Panc1 (cell line): ENCODE measurements at regions not wholly inside any gene's neighbourhood (a gene's known extent, or its start where the extent isn't known, plus 50 kb on each side); places are given as distances from the start of the nearest gene placed in this dataset.

Experiments used
- ATAC-seq: fragments of 200-7000 bp; cut with Tn5 transposase; 2 replicates; pipeline ENCODE4 v1.9.1; 2020; ENCODE audit warnings: mild to moderate bottlenecking, moderate library complexity
- BruUV-seq: library from RNA; stranded (reverse); fragments of 400-500 nt; replicated peaks from 2 replicates; lab custom pipeline; 2021; lab: Mats Ljungman, UMichigan
- CTCF ChIA-PET: fragments of 300-600 bp; sonication (Branson Sonifier 250); formaldehyde crosslinking; loops from one replicate; lab custom pipeline; 2022; ENCODE audit warnings: antibody characterized with exemption; lab: Charles Lee
- POLR2A ChIA-PET: fragments of 300-600 bp; sonication (Branson Sonifier 250); formaldehyde crosslinking; loops from one replicate; lab custom pipeline; 2022; ENCODE audit warnings: antibody characterized with exemption; lab: Charles Lee
- DNase-seq: peaks from one replicate; pipeline ENCODE4 v3.0.0-alpha.2; 2010; ENCODE audit warnings: low read depth, low spot score
- H3K27ac ChIP-seq: 2 replicates; pipeline ENCODE4 v1.5.1; 2011; ENCODE audit warnings: mild to moderate bottlenecking, low read length, inconsistent platforms
- H3K27me3 ChIP-seq: fragments of 200-500 bp; sonication (Bioruptor generic); 2 replicates; pipeline ENCODE4 v1.6.0; 2014; ENCODE audit warnings: low read length, inconsistent platforms; ENCODE audit not compliant: control insufficient read depth, insufficient read depth
- H3K36me3 ChIP-seq: fragments of 200-500 bp; sonication (Bioruptor generic); 2 replicates; pipeline ENCODE4 v1.5.1; 2014; ENCODE audit warnings: inconsistent platforms, mild to moderate bottlenecking, low read length, moderate library complexity; ENCODE audit not compliant: control insufficient read depth, insufficient read depth
- H3K4me1 ChIP-seq: 2 replicates; pipeline ENCODE4 v1.5.1; 2011; ENCODE audit warnings: inconsistent platforms, mild to moderate bottlenecking, low read length, moderate library complexity; ENCODE audit not compliant: control insufficient read depth, insufficient read depth
- H3K4me3 ChIP-seq, 2 experiments: 2 replicates each; pipeline ENCODE4 v1.5.1; 2011 to 2012; ENCODE audit warnings: low read depth in 2 of 2, low read length in 2 of 2, mild to moderate bottlenecking in 2 of 2, inconsistent platforms in 1 of 2, moderate library complexity in 1 of 2
- H3K9me3 ChIP-seq: fragments of 200-500 bp; sonication (Bioruptor generic); 2 replicates; pipeline ENCODE4 v1.5.1; 2014; ENCODE audit warnings: low read depth, mild to moderate bottlenecking, inconsistent platforms, low read length, moderate library complexity; ENCODE audit not compliant: control insufficient read depth, insufficient read depth
- POLR2AphosphoS5 ChIP-seq: IDR thresholded peaks from 2 replicates; pipeline ENCODE4 v1.6.1; 2012; ENCODE audit warnings: mild to moderate bottlenecking, low read depth, low read length, moderate library complexity
- SIN3A ChIP-seq: IDR thresholded peaks from 2 replicates; pipeline ENCODE4 v1.6.1; 2012; ENCODE audit warnings: low read depth, mild to moderate bottlenecking, low read length, moderate library complexity, borderline replicate concordance; ENCODE audit not compliant: insufficient read depth
- TCF7L2 ChIP-seq: IDR thresholded peaks from 2 replicates; pipeline ENCODE4 v1.6.1; 2011; ENCODE audit warnings: mild to moderate bottlenecking, low read depth, low read length, inconsistent platforms
- in situ Hi-C: cut with HindIII; loops from 2 replicates; pipeline ENCODE4 v1.10.0; 2016; ENCODE audit warnings: low sequenced_read_pairs, low pct_unique_long_range_greater_than_20kb
- intact Hi-C: fragments of 100-400 bp; cut with micrococcal nuclease; formaldehyde crosslinking; loops from one replicate; pipeline ENCODE4 v1.10.0; 2022; ENCODE audit not compliant: unreplicated experiment
- TF ChIP-seq, protein P1 (sequence below), 2 experiments: IDR thresholded peaks; 2 replicates each; pipeline ENCODE4 v1.6.1; 2011 to 2012; ENCODE audit warnings: low read depth in 2 of 2, control low read depth in 1 of 2, low read length in 1 of 2, mild to moderate bottlenecking in 1 of 2, moderate library complexity in 1 of 2; ENCODE audit not compliant: insufficient read depth in 1 of 2
- TF ChIP-seq, protein P2 (sequence below): fragments of 450-650 bp; IDR thresholded peaks from 2 replicates; pipeline ENCODE4 v1.5.1; 2017; ENCODE audit warnings: mild to moderate bottlenecking

DNA sequence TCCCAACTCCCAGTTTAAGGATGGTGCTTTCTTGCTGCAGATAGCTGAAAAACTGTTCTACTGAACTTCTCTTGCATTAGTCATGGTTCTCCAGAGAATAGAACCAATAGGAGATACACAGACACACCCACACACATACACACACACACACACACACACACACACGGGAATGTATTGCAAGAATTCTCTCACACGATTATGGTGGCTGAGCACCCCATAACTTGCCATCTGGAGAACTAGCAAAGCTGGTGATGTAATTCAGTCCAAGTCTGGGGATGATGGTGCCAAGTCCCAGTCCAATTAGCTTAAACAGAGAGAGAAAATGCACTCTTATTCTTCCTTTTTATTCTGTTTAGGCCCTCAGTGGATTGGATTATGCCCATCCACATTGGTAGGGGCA, 643.9 kb downstream of the DIAPH3 start:
- intact Hi-C loops: no loop called here
- no peak overlapping the region for H3K4me3 ChIP-seq
- no peak for DNase-seq
- H3K4me1 ChIP-seq: no peaks in the 10 kb centered on the region
- in situ Hi-C loops: no loop called here
- no peaks in the 10 kb centered on the region for H3K36me3 ChIP-seq
- H3K9me3 ChIP-seq: no peaks in the 10 kb centered on the region
- CTCF ChIA-PET: no interaction called here
- no TSS peak for BruUV-seq
- H3K27me3 ChIP-seq: no peaks in the 10 kb centered on the region
- H3K27ac ChIP-seq: no peak overlapping the region
- TF ChIP-seq, protein P1, sequence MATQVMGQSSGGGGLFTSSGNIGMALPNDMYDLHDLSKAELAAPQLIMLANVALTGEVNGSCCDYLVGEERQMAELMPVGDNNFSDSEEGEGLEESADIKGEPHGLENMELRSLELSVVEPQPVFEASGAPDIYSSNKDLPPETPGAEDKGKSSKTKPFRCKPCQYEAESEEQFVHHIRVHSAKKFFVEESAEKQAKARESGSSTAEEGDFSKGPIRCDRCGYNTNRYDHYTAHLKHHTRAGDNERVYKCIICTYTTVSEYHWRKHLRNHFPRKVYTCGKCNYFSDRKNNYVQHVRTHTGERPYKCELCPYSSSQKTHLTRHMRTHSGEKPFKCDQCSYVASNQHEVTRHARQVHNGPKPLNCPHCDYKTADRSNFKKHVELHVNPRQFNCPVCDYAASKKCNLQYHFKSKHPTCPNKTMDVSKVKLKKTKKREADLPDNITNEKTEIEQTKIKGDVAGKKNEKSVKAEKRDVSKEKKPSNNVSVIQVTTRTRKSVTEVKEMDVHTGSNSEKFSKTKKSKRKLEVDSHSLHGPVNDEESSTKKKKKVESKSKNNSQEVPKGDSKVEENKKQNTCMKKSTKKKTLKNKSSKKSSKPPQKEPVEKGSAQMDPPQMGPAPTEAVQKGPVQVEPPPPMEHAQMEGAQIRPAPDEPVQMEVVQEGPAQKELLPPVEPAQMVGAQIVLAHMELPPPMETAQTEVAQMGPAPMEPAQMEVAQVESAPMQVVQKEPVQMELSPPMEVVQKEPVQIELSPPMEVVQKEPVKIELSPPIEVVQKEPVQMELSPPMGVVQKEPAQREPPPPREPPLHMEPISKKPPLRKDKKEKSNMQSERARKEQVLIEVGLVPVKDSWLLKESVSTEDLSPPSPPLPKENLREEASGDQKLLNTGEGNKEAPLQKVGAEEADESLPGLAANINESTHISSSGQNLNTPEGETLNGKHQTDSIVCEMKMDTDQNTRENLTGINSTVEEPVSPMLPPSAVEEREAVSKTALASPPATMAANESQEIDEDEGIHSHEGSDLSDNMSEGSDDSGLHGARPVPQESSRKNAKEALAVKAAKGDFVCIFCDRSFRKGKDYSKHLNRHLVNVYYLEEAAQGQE (IDR thresholded peaks at IDR 0.05; ENCODE audit: insufficient read depth in 1 of 2, low read depth in 2 of 2, low read length in 1 of 2): no peak
- TF ChIP-seq, protein P2, sequence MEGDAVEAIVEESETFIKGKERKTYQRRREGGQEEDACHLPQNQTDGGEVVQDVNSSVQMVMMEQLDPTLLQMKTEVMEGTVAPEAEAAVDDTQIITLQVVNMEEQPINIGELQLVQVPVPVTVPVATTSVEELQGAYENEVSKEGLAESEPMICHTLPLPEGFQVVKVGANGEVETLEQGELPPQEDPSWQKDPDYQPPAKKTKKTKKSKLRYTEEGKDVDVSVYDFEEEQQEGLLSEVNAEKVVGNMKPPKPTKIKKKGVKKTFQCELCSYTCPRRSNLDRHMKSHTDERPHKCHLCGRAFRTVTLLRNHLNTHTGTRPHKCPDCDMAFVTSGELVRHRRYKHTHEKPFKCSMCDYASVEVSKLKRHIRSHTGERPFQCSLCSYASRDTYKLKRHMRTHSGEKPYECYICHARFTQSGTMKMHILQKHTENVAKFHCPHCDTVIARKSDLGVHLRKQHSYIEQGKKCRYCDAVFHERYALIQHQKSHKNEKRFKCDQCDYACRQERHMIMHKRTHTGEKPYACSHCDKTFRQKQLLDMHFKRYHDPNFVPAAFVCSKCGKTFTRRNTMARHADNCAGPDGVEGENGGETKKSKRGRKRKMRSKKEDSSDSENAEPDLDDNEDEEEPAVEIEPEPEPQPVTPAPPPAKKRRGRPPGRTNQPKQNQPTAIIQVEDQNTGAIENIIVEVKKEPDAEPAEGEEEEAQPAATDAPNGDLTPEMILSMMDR: no peak
- TF ChIP-seq TCF7L2: no peak
- TF ChIP-seq SIN3A: no peak
- no peak for TF ChIP-seq POLR2AphosphoS5
- POLR2A ChIA-PET: no interaction called here
- ATAC-seq: no peak

DNA sequence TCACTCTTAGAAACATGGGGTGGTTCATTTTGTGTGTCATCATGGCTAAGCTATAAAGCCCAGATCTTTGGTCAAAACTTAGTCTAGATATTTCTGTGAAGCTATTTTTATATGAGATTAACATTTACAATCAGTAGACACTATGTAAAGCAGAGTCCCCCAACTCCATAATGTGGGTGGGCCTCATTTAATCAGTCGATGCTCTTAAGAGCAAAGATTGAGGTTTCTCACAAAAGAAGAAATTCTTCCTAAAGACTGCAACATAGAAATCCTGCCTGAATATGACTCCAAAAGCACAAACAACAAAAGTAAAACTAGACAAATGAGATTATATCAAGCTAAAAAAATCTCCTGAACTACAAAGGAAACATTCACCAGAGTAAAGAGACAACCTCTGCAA, 642.2 kb downstream of the DIAPH3 start:
- POLR2A ChIA-PET: no interaction called here
- intact Hi-C loops: no loop called here

More for the DNA sequence above, 642.2 kb downstream of the DIAPH3 start:
- CTCF ChIA-PET: interaction anchor here (1.0 kb wide), 1 partner anchor 113 kb away, joined by 3 read pairs; no protein-coding TSS in a partner anchor
- TF ChIP-seq TCF7L2 (no peak), POLR2AphosphoS5 (no peak)
- TF ChIP-seq, protein P2: no peak
- TF ChIP-seq, protein P1 (IDR thresholded peaks at IDR 0.05; ENCODE audit: insufficient read depth in 1 of 2, low read depth in 2 of 2, low read length in 1 of 2): no peak
- H3K27me3 ChIP-seq: no peaks in the 10 kb centered on the region
- H3K4me3 ChIP-seq: no peak overlapping the region
- no peaks in the 10 kb centered on the region for H3K9me3 ChIP-seq
- no peaks in the 10 kb centered on the region for H3K36me3 ChIP-seq
- in situ Hi-C loops: no loop called here
- BruUV-seq: no TSS peak
- H3K4me1 ChIP-seq: no peaks in the 10 kb centered on the region
- no peak overlapping the region for H3K27ac ChIP-seq
- ATAC-seq (no peak), DNase-seq (no peak)
